ENCODE measurements at regions not wholly inside any gene's neighbourhood (a gene's known extent, or its start where the extent isn't known, plus 50 kb on each side); places are given as distances from the start of the nearest gene placed in this dataset.

DNA sequence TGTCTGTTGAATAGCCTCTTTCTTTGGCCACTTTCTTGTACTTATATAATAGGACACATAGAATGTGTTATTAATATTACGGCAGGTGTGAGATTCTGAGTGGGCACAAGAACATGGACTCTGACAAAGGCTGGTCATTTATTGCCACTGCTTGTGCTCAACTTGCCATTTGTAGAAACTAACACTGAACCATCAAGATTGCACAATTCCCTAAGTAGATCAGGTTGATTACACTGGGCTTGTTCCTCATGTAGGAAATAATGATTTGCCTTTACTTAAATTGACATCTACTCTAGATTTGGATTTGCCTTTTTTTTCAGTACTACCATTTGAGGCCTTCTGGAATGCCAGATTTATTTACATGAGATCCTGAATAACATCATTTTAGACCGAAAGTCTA lies 342.7 kb upstream of the CWC22 start:
- TF ChIP-seq, protein P1, sequence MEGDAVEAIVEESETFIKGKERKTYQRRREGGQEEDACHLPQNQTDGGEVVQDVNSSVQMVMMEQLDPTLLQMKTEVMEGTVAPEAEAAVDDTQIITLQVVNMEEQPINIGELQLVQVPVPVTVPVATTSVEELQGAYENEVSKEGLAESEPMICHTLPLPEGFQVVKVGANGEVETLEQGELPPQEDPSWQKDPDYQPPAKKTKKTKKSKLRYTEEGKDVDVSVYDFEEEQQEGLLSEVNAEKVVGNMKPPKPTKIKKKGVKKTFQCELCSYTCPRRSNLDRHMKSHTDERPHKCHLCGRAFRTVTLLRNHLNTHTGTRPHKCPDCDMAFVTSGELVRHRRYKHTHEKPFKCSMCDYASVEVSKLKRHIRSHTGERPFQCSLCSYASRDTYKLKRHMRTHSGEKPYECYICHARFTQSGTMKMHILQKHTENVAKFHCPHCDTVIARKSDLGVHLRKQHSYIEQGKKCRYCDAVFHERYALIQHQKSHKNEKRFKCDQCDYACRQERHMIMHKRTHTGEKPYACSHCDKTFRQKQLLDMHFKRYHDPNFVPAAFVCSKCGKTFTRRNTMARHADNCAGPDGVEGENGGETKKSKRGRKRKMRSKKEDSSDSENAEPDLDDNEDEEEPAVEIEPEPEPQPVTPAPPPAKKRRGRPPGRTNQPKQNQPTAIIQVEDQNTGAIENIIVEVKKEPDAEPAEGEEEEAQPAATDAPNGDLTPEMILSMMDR (IDR thresholded peaks at IDR 0.05 in 2 of 3, conservative IDR thresholded peaks at IDR 0.05 in 1 of 3; ENCODE audit: borderline replicate concordance in 1 of 3, insufficient read depth in 1 of 3, low read depth in 2 of 3, low read length in 2 of 3): no peak
- TF ChIP-seq EZH2 (IDR thresholded peaks at IDR 0.05) (no peak), RAD21 (IDR thresholded peaks at IDR 0.05; ENCODE audit: low read depth) (no peak), ZNF274 (IDR thresholded peaks at IDR 0.05; ENCODE audit: low read depth, low read length) (no peak), POLR2A (IDR thresholded peaks at IDR 0.05; ENCODE audit: borderline replicate concordance, extremely low read depth, insufficient read depth, insufficient read length) (no peak), JUND (IDR thresholded peaks at IDR 0.05) (no peak)
- TF ChIP-seq, protein P2, sequence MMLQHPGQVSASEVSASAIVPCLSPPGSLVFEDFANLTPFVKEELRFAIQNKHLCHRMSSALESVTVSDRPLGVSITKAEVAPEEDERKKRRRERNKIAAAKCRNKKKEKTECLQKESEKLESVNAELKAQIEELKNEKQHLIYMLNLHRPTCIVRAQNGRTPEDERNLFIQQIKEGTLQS (IDR thresholded peaks at IDR 0.05): no peak
- TF ChIP-seq, protein P3, sequence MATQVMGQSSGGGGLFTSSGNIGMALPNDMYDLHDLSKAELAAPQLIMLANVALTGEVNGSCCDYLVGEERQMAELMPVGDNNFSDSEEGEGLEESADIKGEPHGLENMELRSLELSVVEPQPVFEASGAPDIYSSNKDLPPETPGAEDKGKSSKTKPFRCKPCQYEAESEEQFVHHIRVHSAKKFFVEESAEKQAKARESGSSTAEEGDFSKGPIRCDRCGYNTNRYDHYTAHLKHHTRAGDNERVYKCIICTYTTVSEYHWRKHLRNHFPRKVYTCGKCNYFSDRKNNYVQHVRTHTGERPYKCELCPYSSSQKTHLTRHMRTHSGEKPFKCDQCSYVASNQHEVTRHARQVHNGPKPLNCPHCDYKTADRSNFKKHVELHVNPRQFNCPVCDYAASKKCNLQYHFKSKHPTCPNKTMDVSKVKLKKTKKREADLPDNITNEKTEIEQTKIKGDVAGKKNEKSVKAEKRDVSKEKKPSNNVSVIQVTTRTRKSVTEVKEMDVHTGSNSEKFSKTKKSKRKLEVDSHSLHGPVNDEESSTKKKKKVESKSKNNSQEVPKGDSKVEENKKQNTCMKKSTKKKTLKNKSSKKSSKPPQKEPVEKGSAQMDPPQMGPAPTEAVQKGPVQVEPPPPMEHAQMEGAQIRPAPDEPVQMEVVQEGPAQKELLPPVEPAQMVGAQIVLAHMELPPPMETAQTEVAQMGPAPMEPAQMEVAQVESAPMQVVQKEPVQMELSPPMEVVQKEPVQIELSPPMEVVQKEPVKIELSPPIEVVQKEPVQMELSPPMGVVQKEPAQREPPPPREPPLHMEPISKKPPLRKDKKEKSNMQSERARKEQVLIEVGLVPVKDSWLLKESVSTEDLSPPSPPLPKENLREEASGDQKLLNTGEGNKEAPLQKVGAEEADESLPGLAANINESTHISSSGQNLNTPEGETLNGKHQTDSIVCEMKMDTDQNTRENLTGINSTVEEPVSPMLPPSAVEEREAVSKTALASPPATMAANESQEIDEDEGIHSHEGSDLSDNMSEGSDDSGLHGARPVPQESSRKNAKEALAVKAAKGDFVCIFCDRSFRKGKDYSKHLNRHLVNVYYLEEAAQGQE (IDR thresholded peaks at IDR 0.05; ENCODE audit: low read depth): no peak
